HepG2 (cell line): ENCODE measurements at regions not wholly inside any gene's neighbourhood (a gene's known extent, or its start where the extent isn't known, plus 50 kb on each side); places are given as distances from the start of the nearest gene placed in this dataset.

Source experiments
- ATAC-seq: fragments of 200-7000 bp; cut with Tn5 transposase; 3 replicates; pipeline ENCODE4 v1.9.1; 2020; ENCODE audit warnings: mild to moderate bottlenecking, moderate library complexity
- BruUV-seq: library from RNA; stranded (reverse); fragments of 400-500 nt; replicated peaks from 2 replicates; lab custom pipeline; 2021; lab: Mats Ljungman, UMichigan
- CTCF ChIA-PET: fragments of 300-600 bp; formaldehyde crosslinking; extraction: SDS; loops from one replicate; lab custom pipeline; 2021; ENCODE audit warnings: low total read pairs, inconsistent platforms, low intra/inter-chr PET ratio; lab: Yijun Ruan, JAX
- POLR2A ChIA-PET: fragments of 350-600 bp; sonication (Branson Sonifier 250); formaldehyde crosslinking; loops from one replicate; lab custom pipeline; 2020; ENCODE audit warnings: antibody characterized with exemption, inconsistent platforms; lab: Yijun Ruan, JAX
- DNase-seq: peaks from one replicate; pipeline ENCODE4 v3.0.0-alpha.2; 2015; ENCODE audit warnings: low spot score
- FAIRE-seq: peaks from 3 replicates; lab custom pipeline; 2011; peaks lifted over from hg19 to GRCh38; lab: Jason Lieb, UNC
- H2AFZ ChIP-seq: one replicate; pipeline ENCODE4 v1.6.1; 2011; ENCODE audit warnings: low read length, inconsistent platforms
- H3K27ac ChIP-seq: fragments of 300-600 bp; 3 replicates; pipeline ENCODE4 v1.8.0; 2011; ENCODE audit warnings: mixed run types, mild to moderate bottlenecking, mixed read lengths, low read length, inconsistent platforms; ENCODE audit not compliant: insufficient read depth; ENCODE audit errors: extremely low read length
- H3K27me3 ChIP-seq, 2 experiments: fragments of 200-600 bp in 1 of 2; 2 replicates in 1 of 2; 3 replicates in 1 of 2; pipeline versions ENCODE4 v1.6.0 to v1.8.0; 2011; ENCODE audit warnings: low read length in 2 of 2, mild to moderate bottlenecking in 2 of 2, moderate library complexity in 2 of 2, inconsistent platforms in 1 of 2; ENCODE audit not compliant: insufficient read depth in 2 of 2, control insufficient read depth in 1 of 2
- H3K36me3 ChIP-seq, 2 experiments: fragments of 200-600 bp in 1 of 2; replicated peaks in 1 of 2; 2 replicates in 1 of 2; 3 replicates in 1 of 2; pipeline versions ENCODE4 v1.5.1 to v1.8.0; 2011; ENCODE audit warnings: low read length in 2 of 2, inconsistent platforms in 1 of 2; ENCODE audit not compliant: insufficient read depth in 2 of 2, control insufficient read depth in 1 of 2
- H3K4me1 ChIP-seq: 2 replicates; pipeline ENCODE4 v1.5.1; 2012; ENCODE audit warnings: low read length, inconsistent platforms; ENCODE audit not compliant: insufficient read depth
- H3K4me2 ChIP-seq: 2 replicates; pipeline ENCODE4 v1.6.0; 2011; ENCODE audit warnings: low read depth, low read length, inconsistent platforms
- H3K4me3 ChIP-seq, 3 experiments: fragments of 200-600 bp in 1 of 3; sonication (generic), shearing (Covaris generic) in 1 of 3; replicated peaks in 1 of 3; 2 replicates each; pipeline ENCODE4 v1.5.1; 2011 to 2016; ENCODE audit warnings: low read length in 3 of 3, inconsistent platforms in 2 of 3, low read depth in 2 of 3, mild to moderate bottlenecking in 2 of 3, control low read depth in 1 of 3, mixed read lengths in 1 of 3; ENCODE audit not compliant: insufficient read depth in 1 of 3
- H3K79me2 ChIP-seq: one replicate; pipeline ENCODE4 v1.6.1; 2011; ENCODE audit warnings: low read length, inconsistent platforms; ENCODE audit not compliant: insufficient read depth
- H3K9ac ChIP-seq: 2 replicates; pipeline ENCODE4 v1.6.0; 2011; ENCODE audit warnings: mild to moderate bottlenecking, low read depth, low read length, inconsistent platforms; ENCODE audit not compliant: insufficient read depth
- H3K9me3 ChIP-seq: 2 replicates; pipeline ENCODE4 v1.5.1; 2012; ENCODE audit warnings: mild to moderate bottlenecking, low read length
- H4K20me1 ChIP-seq: 2 replicates; pipeline ENCODE4 v1.6.0; 2011; ENCODE audit warnings: inconsistent platforms, mild to moderate bottlenecking, low read length, moderate library complexity; ENCODE audit not compliant: insufficient read depth
- CBX2 ChIP-seq, 2 experiments: fragments of 200-600 bp in 1 of 2; sonication (generic); formaldehyde crosslinking in 1 of 2; IDR thresholded peaks; 2 replicates each; pipeline versions ENCODE4 v1.7.0 to v1.8.1; 2018 to 2022; ENCODE audit warnings: low read depth in 2 of 2, low read length in 1 of 2, mild to moderate bottlenecking in 1 of 2, missing genetic modification reagents in 1 of 2
- EED ChIP-seq: sonication (generic); formaldehyde crosslinking; IDR thresholded peaks from 2 replicates; pipeline ENCODE4 v1.5.0; 2020; ENCODE audit warnings: mild to moderate bottlenecking, missing genetic modification reagents
- HOXD1 ChIP-seq: sonication (generic); formaldehyde crosslinking; IDR thresholded peaks from 2 replicates; pipeline ENCODE4 v1.5.0; 2020; ENCODE audit warnings: missing genetic modification reagents
- TCF7 ChIP-seq: sonication (generic); IDR thresholded peaks from 2 replicates; pipeline ENCODE4 v1.6.1; 2016; ENCODE audit warnings: antibody characterized with exemption, low read depth
- ZNF891 ChIP-seq: sonication (generic); formaldehyde crosslinking; IDR thresholded peaks from 2 replicates; pipeline ENCODE4 v1.5.0; 2020; ENCODE audit warnings: mild to moderate bottlenecking, missing genetic modification reagents
- WGBS: methylation state at CpG from one replicate; pipeline ENCODE4 v1.1.6; 2017; ENCODE audit warnings: low lambda C conversion rate; 5-methylcytosine and 5-hydroxymethylcytosine counted together
- in situ Hi-C: cut with HindIII; loops from 2 replicates; pipeline ENCODE4 v1.10.0; 2017; ENCODE audit warnings: low pct_unique_long_range_greater_than_20kb; ENCODE audit not compliant: extremely low pct_ligation_motif_present
- intact Hi-C: fragments of 100-400 bp; cut with micrococcal nuclease; formaldehyde crosslinking; loops from one replicate; pipeline ENCODE4 v1.10.0; 2022; ENCODE audit not compliant: unreplicated experiment
- TF ChIP-seq, protein P1 (sequence below): sonication (generic); formaldehyde crosslinking; IDR thresholded peaks from 2 replicates; pipeline ENCODE4 v1.4.0; 2020; ENCODE audit warnings: mild to moderate bottlenecking, missing genetic modification reagents
- TF ChIP-seq, protein P2 (sequence below): sonication (generic); formaldehyde crosslinking; IDR thresholded peaks from 2 replicates; pipeline ENCODE4 v1.8.0; 2022; ENCODE audit warnings: mild to moderate bottlenecking, missing genetic modification reagents; ENCODE audit not compliant: insufficient replicate concordance

DNA sequence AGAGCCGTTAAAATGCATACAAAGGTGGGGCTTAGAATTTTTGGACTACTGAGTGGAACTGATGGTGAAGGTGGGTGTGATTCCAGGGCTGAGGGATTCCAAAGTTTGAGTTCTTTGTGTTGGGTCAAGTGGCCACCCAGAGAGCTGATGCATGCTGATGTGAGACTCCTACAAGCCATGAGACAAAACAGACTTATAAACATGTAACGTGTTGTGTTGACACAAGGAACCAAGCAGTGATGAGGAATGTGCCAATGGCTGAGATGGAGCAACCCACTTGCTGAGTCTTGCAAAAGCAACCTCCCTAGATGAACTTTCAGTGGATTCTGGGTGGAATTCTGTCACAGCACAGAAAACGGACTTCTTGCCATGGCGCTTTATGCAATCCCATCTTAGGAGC is 289.0 kb downstream of the TLE3 start (continued):
- TF ChIP-seq, protein P1, sequence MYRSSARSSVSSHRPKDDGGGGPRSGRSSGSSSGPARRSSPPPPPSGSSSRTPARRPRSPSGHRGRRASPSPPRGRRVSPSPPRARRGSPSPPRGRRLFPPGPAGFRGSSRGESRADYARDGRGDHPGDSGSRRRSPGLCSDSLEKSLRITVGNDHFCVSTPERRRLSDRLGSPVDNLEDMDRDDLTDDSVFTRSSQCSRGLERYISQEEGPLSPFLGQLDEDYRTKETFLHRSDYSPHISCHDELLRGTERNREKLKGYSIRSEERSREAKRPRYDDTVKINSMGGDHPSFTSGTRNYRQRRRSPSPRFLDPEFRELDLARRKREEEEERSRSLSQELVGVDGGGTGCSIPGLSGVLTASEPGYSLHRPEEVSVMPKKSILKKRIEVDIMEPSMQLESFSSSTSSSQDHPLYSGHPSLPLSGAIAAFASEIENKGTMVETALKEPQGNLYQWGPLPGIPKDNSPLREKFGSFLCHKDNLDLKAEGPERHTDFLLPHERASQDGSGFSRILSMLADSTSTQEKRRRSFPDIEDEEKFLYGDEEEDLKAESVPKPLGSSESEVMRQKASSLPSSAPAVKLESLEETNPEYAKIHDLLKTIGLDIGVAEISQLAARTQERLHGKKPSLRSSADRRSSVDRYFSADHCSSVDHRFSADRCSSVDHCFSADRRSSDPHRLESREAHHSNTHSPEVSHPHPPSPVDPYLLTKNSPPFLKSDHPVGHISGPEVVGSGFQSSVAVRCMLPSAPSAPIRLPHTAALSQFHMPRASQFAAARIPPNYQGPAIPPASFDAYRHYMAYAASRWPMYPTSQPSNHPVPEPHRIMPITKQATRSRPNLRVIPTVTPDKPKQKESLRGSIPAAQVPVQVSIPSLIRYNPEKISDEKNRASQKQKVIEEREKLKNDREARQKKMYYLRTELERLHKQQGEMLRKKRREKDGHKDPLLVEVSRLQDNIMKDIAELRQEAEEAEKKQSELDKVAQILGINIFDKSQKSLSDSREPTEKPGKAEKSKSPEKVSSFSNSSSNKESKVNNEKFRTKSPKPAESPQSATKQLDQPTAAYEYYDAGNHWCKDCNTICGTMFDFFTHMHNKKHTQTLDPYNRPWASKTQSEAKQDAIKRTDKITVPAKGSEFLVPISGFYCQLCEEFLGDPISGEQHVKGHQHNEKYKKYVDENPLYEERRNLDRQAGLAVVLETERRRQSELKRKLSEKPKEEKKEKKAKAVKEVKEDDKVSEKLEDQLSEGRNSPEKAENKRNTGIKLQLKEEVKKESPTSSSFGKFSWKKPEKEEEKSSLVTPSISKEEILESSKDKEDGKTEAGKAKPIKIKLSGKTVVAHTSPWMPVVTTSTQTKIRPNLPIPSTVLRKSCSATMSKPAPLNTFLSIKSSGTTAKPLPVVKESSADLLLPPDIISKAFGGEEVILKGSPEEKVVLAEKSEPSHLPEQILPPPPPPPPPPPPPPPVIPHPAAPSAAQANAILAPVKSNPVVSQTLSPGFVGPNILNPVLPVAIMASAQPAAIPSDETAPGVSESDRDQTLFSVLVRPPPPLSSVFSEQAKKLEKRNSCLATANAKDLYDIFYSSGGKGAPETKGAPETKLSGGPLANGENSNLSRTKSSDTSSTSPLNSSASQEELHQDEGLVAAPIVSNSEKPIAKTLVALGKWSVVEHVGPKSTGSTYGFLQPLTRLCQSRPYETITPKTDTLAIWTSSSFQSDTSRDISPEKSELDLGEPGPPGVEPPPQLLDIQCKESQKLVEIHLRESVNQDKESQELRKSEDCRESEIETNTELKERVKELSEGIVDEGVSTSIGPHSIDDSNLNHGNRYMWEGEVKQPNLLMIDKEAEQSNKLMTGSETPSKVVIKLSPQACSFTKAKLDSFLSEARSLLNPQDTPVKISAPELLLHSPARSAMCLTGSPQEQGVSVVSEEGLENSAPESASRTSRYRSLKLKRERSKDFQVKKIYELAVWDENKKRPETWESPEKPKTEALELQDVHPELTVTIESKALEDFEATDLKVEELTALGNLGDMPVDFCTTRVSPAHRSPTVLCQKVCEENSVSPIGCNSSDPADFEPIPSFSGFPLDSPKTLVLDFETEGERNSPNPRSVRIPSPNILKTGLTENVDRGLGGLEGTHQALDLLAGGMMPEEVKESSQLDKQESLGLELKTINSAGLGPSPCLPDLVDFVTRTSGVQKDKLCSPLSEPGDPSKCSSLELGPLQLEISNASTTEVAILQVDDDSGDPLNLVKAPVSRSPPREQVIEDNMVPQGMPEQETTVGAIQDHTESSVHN (CRISPR knock-in tag): no peak
- no peak for TF ChIP-seq ZNF891 (CRISPR knock-in tag)

DNA sequence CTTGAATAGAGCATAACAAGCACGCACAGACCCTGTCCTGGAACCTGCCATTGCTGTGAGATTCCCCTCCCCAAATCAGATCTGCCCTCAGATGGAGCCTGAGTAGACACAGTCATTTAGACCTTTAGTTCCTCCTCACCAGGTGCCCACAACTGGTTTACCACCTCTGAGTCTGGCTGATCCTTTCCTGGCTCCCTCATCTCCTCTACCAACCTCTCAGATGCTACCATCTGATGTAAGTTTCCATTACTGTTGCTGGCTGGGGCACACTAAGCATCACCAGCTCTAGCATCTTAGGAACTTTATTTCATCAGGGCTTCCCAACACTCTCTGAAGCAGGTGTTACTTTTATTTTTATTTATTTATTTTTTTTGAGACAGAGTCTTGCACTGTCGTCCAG is 288.3 kb downstream of the TLE3 start:
- DNase-seq (no peak), ATAC-seq (no peak), FAIRE-seq (no peak)
- TF ChIP-seq, protein P2, sequence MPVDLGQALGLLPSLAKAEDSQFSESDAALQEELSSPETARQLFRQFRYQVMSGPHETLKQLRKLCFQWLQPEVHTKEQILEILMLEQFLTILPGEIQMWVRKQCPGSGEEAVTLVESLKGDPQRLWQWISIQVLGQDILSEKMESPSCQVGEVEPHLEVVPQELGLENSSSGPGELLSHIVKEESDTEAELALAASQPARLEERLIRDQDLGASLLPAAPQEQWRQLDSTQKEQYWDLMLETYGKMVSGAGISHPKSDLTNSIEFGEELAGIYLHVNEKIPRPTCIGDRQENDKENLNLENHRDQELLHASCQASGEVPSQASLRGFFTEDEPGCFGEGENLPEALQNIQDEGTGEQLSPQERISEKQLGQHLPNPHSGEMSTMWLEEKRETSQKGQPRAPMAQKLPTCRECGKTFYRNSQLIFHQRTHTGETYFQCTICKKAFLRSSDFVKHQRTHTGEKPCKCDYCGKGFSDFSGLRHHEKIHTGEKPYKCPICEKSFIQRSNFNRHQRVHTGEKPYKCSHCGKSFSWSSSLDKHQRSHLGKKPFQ (CRISPR knock-in tag): no peak
- TF ChIP-seq CBX2 (IDR thresholded peaks at IDR 0.05; ENCODE audit: low read depth, low read length) (no peak), CBX2 (CRISPR knock-in tag; IDR thresholded peaks at IDR 0.05; ENCODE audit: low read depth) (no peak), TCF7 (no peak), EED (no peak), HOXD1 (CRISPR knock-in tag) (no peak)
- no peak overlapping the region for H2AFZ ChIP-seq
- in situ Hi-C loops: no loop called here
- POLR2A ChIA-PET: no interaction called here
- H4K20me1 ChIP-seq: no peaks in the 10 kb centered on the region
- H3K4me1 ChIP-seq: no peaks in the 10 kb centered on the region
- H3K27ac ChIP-seq: no peak overlapping the region
- H3K79me2 ChIP-seq: no peaks in the 10 kb centered on the region
- BruUV-seq: no TSS peak
- CTCF ChIA-PET: no interaction called here
- H3K4me3 ChIP-seq: no peak overlapping the region
- no peaks in the 10 kb centered on the region for H3K36me3 ChIP-seq
- H3K4me2 ChIP-seq: no peak overlapping the region
- 40% methylated on average over 2 of the region's 2 CpGs for WGBS
- intact Hi-C loops: no loop called here
- H3K9ac ChIP-seq: no peak overlapping the region
- peaks cover 4 to 28% of the 10 kb centered on the region in 2 experiments for H3K27me3 ChIP-seq
- H3K9me3 ChIP-seq: no peaks in the 10 kb centered on the region
